ENCODE measurements at regions not wholly inside any gene's neighbourhood (a gene's known extent, or its start where the extent isn't known, plus 50 kb on each side); places are given as distances from the start of the nearest gene placed in this dataset.

DNA sequence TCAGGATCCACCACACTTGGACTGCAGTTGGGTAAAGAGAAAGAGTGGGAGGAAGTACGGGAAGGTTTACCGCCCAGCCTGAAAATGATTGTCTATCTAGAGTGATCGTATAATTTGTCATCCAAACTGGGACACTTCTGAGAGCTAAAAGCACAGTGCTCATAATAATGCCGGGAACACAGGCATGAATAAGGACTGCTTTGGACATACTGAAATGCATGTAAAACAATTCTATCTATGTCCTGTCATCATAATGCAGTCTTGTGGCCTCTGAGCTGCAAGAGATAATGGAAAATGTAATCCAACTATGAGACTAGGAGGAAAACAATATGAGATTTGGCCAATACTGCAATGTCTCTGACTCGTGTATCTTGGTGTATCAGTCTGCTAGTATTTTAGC is 435.5 kb downstream of the SOX11 start:
- no peaks in the 10 kb centered on the region for H3K79me2 ChIP-seq
- no peaks in the 10 kb centered on the region for H3K9me2 ChIP-seq (replicated peaks; ENCODE audit: insufficient read depth)
- DNase-seq (ENCODE audit: low spot score): no peak
- H2AFZ ChIP-seq: no peak overlapping the region
- no peaks in the 10 kb centered on the region for H3K4me1 ChIP-seq (ENCODE audit: insufficient read depth)
- no peaks in the 10 kb centered on the region for H4K20me1 ChIP-seq (ENCODE audit: insufficient read depth, poor library complexity, severe bottlenecking)
- no peak overlapping the region for H3K27ac ChIP-seq
- no peak overlapping the region for H3K4me2 ChIP-seq
- H3K9me3 ChIP-seq (ENCODE audit: low read depth): no peaks in the 10 kb centered on the region
- H3K36me3 ChIP-seq (replicated peaks; ENCODE audit: insufficient read depth, low read depth): no peaks in the 10 kb centered on the region
- no peak overlapping the region for H3K4me3 ChIP-seq
- no peaks in the 10 kb centered on the region for H3K27me3 ChIP-seq
- WGBS (ENCODE audit: low lambda C conversion rate, missing lambda C conversion rate): 92% methylated on average over 5 of the region's 5 CpGs
- TF ChIP-seq EZH2 (IDR thresholded peaks at IDR 0.05; ENCODE audit: borderline replicate concordance): no peak
- no peak for TF ChIP-seq EZH2phosphoT487 (IDR thresholded peaks at IDR 0.05; ENCODE audit: low read depth, severe bottlenecking, unreplicated experiment)
- TF ChIP-seq CTCF (IDR thresholded peaks at IDR 0.05; ENCODE audit: poor library complexity): no peak

GRCh38 chr2:6139142-6139541 is 447.0 kb downstream of the SOX11 start:
- H3K4me2 ChIP-seq: no peak overlapping the region
- no peaks in the 10 kb centered on the region for H3K9me2 ChIP-seq (replicated peaks; ENCODE audit: insufficient read depth)
- H3K79me2 ChIP-seq: no peaks in the 10 kb centered on the region
- no peaks in the 10 kb centered on the region for H3K27me3 ChIP-seq
- WGBS (ENCODE audit: low lambda C conversion rate, missing lambda C conversion rate): 94% methylated on average over 3 of the region's 3 CpGs
- H4K20me1 ChIP-seq (ENCODE audit: insufficient read depth, poor library complexity, severe bottlenecking): no peaks in the 10 kb centered on the region
- DNase-seq (ENCODE audit: low spot score): no peak
- no peak overlapping the region for H3K27ac ChIP-seq
- TF ChIP-seq CTCF (IDR thresholded peaks at IDR 0.05; ENCODE audit: poor library complexity) (no peak), EZH2phosphoT487 (IDR thresholded peaks at IDR 0.05; ENCODE audit: low read depth, severe bottlenecking, unreplicated experiment) (no peak), EZH2 (IDR thresholded peaks at IDR 0.05; ENCODE audit: borderline replicate concordance) (no peak)
- no peak overlapping the region for H2AFZ ChIP-seq
- no peaks in the 10 kb centered on the region for H3K36me3 ChIP-seq (replicated peaks; ENCODE audit: insufficient read depth, low read depth)
- no peaks in the 10 kb centered on the region for H3K9me3 ChIP-seq (ENCODE audit: low read depth)
- no peaks in the 10 kb centered on the region for H3K4me1 ChIP-seq (ENCODE audit: insufficient read depth)
- no peak overlapping the region for H3K4me3 ChIP-seq

DNA sequence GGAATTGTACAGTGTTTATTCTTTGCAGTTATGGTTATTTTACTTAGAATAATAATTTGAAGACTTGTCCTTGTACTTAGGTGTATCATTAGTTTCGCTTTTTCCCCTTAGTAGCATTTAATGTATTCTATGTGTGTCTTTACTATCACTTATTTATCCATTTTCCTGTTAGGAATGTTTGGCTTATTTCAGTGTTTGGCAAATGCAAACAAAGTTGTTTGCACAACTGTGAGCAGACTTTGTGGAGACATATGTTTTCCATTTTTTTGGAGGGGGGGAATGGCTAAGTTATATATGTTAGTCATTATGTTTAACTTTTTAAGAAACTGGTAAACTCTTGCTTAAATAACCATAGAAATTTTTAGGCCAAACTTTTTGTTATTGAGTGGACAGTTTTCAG is 447.7 kb downstream of the SOX11 start:
- Histone ChIP-seq H3K27me3 (no peaks in the 10 kb centered on the region), H3K27ac (no peak overlapping the region), H4K20me1 (ENCODE audit: insufficient read depth, poor library complexity, severe bottlenecking) (no peaks in the 10 kb centered on the region), H3K9me2 (replicated peaks; ENCODE audit: insufficient read depth) (no peaks in the 10 kb centered on the region), H3K9me3 (ENCODE audit: low read depth) (no peaks in the 10 kb centered on the region), H3K79me2 (no peaks in the 10 kb centered on the region), H2AFZ (no peak overlapping the region), H3K36me3 (replicated peaks; ENCODE audit: insufficient read depth, low read depth) (no peaks in the 10 kb centered on the region), H3K4me2 (no peak overlapping the region), H3K4me1 (ENCODE audit: insufficient read depth) (no peaks in the 10 kb centered on the region), H3K4me3 (no peak overlapping the region)
- WGBS (ENCODE audit: low lambda C conversion rate, missing lambda C conversion rate): 91% methylated on average over 1 of the region's 1 CpG
- DNase-seq (ENCODE audit: low spot score): no peak
- TF ChIP-seq EZH2 (IDR thresholded peaks at IDR 0.05; ENCODE audit: borderline replicate concordance) (no peak), CTCF (IDR thresholded peaks at IDR 0.05; ENCODE audit: poor library complexity) (no peak), EZH2phosphoT487 (IDR thresholded peaks at IDR 0.05; ENCODE audit: low read depth, severe bottlenecking, unreplicated experiment) (no peak)

- no peak for DNase-seq (ENCODE audit: low spot score)
- Histone ChIP-seq H3K4me1 (ENCODE audit: insufficient read depth) (no peaks in the 10 kb centered on the region), H3K36me3 (replicated peaks; ENCODE audit: insufficient read depth, low read depth) (no peaks in the 10 kb centered on the region), H3K4me2 (no peak overlapping the region), H3K4me3 (no peak overlapping the region), H3K9me2 (replicated peaks; ENCODE audit: insufficient read depth) (no peaks in the 10 kb centered on the region), H3K79me2 (no peaks in the 10 kb centered on the region), H3K27me3 (no peaks in the 10 kb centered on the region), H3K9me3 (ENCODE audit: low read depth) (no peaks in the 10 kb centered on the region), H4K20me1 (ENCODE audit: insufficient read depth, poor library complexity, severe bottlenecking) (no peaks in the 10 kb centered on the region), H2AFZ (no peak overlapping the region), H3K27ac (no peak overlapping the region)
- no peak for TF ChIP-seq EZH2 (IDR thresholded peaks at IDR 0.05; ENCODE audit: borderline replicate concordance)
- no peak for TF ChIP-seq CTCF (IDR thresholded peaks at IDR 0.05; ENCODE audit: poor library complexity)
- no peak for TF ChIP-seq EZH2phosphoT487 (IDR thresholded peaks at IDR 0.05; ENCODE audit: low read depth, severe bottlenecking, unreplicated experiment)
- 95% methylated on average over 1 of the region's 1 CpG for WGBS (ENCODE audit: low lambda C conversion rate, missing lambda C conversion rate)
Measured at GRCh38 chr2:6140509-6140908, 448.3 kb downstream of the SOX11 start.

Measured in hepatocyte (in vitro differentiated cells).